COLO668 (cell line): ENCODE measurements at regions not wholly inside any gene's neighbourhood (a gene's known extent, or its start where the extent isn't known, plus 50 kb on each side); places are given as distances from the start of the nearest gene placed in this dataset.

Source experiments
- DNase-seq: peaks from one replicate; lab custom pipeline; 2025; ENCODE audit not compliant: unreplicated experiment; lab: John Stamatoyannopoulos, UW

DNA sequence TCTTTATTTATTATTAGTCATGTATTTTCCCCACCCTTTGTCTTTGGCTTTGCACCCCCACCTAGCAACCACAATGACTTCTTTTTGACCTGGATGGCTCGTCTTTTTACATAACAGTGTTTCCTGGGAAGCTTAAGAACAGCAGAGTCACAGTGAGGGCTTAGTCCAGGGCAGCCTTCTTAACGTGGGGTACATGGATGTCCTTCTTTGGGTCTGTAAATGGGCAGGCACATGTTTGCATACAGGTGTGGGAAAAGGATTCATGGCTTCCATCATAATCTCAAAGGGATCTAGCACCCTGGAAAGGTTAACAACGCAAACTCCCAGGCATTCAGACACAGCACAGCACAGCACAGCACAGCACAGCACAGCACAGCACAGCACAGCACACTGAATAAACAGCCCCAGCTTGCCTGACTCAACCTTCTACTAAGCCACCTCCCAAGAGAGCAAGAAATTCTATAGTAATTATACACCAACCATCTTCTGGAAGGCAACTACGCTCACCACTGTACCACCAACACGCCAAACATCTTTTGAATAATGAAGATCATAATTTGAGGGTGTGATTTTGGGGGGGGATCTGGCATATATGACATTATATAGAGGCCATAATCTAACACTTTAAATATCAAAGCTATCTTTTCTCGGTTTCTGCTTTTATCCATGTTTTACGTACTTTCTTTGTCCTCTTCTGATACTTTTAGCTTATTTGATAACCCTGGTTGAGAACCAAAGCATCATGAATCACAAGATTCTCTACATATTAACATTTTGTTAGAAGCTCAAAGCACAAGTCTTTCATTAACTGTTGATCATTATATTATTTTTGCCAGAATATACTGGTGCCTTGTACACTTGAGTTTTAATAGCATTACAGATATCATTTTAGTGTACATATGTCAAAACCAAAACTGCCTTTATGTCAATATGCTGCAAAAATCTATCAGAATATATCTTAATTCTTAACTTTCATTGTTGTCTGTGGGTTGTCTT lies 177.2 kb upstream of the KLF14 start:
- no peak for DNase-seq

DNA sequence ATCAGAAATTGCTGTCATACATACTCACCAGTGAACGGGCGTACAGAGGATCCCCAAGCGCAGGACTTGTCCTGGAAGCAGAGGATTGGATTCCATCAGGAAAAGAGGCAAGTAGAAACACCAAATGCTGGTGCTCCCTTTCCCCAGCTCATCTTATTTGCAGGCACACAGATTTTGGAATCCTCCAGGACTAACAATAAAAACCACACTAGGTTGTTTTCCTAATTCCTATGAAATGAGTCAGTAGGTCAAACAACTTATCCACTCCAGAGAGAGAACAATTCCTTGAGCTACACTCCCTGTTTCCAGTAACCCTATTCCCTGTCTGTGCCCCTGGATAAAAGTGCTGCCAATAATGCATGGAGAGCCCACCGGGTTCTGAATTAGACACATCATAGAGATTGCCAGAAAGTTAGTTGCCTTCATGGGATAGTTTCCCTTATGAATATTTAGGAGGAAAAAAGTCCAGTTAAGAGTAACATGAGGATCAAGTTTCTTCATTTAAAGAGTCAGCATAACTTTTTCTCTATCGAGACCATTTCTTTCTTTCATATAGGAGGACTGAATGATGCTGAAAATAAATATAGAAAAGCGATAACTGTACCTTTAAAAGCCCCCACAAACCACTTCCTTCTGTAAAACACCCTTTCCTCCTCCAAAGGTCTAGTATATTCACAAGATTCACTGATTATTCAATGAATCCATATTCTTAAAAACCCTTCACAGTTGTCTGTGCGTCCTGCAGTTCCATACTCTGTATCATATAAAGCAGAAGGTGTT lies 178.3 kb upstream of the KLF14 start:
- no peak for DNase-seq

DNA sequence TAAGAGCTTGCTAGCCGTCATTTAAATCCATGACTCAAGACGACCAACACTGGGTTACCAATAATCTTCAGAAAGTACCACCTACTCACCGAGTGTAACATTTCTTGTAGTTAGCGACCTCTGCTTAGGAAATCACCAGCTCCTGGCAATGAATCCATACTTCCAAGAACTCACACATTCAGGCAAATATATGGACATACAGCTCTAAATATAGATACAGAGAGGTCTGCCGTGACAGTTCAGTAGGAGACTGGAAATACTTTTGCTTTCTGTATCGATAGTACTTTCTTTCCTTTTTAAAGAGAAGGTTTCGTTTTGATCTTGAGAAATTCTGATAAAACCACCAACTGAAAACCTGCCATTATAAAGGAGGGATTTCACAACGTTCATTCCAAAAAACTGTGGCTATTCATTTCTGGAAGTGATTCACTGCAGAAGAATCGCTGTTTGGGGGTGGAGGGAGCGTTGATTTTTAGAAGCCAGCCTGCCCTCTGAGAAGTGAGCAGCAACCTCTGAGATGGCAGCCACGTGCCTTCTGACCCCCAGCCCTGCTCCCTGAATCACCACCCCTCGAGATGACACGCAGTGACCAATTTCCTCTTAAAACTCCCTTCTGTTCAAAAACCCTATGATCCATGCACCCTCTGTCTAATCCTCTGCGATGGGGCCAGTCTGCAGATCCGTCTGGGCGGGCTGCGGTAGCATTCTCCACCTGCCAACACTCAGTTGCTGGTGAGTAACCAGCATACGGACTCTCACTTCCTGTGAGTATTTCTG lies 179.0 kb upstream of the KLF14 start:
- peak; percentile 46 for DNase-seq

DNA sequence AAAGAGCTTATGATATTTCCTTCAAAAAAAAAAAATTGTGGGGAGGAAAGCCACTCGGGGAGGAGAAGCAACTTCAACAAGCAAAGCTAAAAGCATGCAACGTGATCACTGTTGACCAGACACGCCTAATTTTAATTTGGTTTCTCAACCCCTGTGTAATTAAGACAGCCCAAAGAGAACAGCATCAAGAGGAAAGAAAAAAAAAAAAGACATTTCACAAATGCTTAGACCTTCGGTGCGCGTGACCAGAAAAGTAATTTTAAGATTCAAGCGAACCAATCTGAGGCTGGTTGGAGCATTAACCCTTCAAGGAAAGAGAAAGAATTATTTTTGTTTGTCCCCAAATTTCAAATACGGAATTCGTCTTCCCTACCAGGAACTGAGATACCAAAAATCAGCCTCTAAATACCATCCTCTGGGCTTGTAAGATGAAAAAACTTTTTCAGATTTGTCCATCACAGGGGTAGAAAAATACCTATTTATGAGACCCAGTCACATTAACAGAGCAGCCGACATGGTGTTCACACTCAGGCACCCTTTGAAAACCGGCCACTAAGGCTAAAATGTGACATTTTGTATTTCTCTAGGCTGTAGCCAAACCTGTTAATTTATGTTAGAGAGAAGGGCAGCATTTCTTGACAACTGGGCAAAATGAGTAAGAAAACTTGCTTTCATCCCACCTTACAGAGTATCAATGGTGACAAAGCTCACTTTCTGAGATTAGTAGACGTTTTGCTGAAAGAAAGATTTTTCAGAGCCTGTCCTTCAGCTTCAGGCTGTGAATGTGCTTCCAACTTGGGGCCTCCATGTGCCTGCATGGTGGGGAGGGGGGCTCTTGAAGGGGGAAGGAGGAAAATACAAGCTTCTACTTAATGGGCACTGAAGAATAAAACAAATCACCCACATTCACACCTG lies 179.9 kb upstream of the KLF14 start:
- DNase-seq = no peak

DNA sequence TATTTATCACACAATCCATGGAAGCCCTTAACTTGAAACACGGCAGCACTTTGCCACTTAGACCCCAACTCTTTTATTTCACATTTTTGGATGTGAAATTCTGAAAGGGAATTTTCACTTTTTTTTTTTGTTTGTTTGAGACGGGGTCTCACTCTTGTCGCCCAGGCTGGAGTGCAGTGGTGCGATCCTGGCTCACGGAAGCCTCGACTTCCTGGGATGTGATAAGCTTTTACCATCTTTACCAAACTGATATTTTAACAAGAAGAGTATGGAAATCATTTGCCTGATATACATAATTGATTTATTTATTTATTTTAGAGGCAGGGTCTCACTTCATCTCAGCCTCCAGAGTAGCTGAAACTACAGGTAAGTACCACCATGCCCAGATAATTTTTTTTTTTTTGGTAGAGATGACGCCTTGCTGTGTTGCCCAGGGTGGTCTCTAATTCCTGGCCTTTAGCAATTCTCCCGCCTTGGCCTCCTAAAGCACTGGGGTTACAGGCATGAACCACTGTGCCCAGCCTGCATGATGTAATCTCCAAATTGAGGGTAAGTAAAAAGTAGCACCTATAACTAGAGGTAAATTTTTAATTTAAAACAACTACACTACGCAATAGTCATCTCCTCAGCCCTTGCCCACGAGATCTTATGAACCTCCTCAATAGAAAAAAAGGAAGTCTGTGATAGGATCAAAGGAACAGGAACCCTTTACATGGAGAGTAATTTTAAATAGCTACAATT lies 180.7 kb upstream of the KLF14 start:
- no peak for DNase-seq

DNA sequence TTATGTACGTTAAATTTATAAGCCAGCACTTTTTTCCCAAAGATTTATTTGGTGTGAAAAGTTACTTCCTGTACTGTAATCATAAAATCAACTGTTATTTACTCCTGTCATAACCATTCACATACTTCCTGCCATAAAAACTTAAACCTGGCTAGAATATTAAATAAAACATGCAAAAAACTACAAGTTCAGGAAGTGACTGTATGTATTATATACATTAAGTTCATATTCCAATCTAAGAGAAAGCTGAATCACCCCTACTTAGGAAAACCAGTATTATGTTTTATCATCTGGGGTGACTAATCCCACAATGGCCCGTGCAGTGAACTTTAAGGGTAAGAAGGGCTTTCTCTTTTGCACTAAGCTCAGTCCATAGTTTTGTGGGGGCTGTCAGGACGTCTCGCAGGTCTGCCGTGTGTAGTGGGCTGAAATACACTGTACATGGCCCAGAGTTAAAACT lies 183.7 kb upstream of the KLF14 start:
- DNase-seq = no peak

DNA sequence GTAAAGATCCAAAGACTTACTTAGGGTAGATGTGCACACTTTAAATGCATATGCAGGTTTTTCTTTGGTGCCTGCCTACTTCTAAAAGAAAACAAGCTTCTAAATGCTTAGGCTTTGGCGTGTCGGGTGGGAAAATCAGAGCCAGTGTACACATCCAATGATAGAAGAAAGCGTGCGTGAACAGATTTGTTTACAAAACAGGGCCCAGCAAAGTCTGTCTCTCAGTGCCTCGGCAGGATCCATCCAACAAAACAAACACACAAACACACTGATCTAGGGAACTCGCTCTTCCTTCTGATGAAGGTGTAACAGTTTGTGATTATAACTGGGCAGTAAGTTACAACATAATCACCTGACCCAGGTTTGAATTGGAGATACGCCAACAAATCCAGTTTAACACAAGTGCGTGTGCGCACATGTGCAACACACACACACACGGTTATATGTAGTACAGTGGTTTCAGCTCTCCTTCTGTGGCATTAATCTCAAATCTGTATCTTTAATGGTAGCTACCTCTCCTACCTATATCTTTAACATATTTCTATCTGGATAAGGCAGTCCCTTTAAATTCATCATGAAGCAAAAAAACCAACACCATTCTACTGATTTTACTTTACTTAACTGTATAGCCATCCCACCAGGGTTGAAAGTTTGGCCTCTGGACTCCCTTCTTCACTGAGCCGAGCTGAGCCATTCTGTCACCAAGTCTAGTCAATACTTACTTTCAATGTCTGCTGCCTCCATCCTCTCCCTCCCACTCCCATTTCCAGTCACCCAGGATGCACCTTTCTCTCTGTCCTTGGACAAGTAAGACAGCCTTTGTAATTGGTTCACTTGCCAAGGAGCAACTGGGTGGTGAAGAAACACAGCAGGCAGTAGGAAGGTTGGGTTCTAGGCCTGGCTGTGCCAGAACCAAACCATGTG lies 184.4 kb upstream of the KLF14 start:
- no peak for DNase-seq

DNA sequence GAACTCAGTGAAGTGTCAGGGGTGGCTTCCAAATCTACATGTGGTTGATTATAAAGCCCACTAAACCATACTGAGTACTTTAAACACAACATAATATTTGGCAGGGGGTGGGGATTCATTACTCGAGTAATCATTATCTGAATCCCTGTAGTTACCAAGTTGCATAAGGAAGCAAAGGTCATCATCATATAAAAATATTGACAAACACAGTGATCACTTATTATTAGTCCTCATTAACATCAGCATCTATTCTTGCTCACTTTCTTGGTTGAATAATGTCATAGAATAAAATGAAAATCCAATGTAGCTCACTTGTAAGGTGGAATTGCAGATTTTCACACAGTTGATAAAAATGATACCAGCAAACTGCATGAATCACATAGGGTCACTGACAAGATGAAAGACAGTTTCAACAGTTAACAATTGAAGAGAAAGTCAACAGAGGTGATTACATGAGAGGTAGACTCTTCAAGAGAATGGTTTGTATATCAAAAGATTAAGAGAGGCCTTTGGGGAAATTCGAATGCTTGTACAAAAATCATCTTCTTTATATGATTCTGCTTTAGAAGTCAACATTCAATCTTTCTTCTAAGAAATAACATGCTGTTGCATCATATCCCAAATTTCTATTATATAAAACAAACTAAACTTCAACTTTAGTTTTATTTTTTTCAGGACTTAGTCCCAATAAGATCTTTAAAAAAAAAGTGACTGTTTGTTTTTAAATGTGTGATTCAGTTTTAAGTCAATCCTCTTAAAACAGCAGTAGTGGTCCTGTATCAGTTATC lies 185.5 kb upstream of the KLF14 start:
- no peak for DNase-seq

DNA sequence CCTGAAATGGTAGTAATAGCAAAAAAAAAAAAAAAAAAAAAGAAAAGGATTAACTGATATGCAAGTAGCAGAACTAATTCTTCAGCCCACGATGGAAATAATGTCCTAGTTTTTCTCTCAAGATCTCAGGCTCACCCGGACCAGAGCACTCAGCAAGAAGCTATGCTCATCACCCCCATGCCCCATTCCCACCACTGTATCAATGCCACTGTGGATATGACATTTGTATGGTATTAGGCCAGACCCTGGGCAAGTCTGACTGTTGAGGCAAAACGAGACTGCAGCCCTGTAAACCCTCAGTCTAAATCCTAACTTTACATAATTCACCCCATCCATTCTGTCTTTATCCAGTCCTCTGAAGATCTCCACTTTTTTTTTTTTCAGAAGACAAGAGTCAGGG lies 186.1 kb upstream of the KLF14 start:
- DNase-seq = no peak

DNA sequence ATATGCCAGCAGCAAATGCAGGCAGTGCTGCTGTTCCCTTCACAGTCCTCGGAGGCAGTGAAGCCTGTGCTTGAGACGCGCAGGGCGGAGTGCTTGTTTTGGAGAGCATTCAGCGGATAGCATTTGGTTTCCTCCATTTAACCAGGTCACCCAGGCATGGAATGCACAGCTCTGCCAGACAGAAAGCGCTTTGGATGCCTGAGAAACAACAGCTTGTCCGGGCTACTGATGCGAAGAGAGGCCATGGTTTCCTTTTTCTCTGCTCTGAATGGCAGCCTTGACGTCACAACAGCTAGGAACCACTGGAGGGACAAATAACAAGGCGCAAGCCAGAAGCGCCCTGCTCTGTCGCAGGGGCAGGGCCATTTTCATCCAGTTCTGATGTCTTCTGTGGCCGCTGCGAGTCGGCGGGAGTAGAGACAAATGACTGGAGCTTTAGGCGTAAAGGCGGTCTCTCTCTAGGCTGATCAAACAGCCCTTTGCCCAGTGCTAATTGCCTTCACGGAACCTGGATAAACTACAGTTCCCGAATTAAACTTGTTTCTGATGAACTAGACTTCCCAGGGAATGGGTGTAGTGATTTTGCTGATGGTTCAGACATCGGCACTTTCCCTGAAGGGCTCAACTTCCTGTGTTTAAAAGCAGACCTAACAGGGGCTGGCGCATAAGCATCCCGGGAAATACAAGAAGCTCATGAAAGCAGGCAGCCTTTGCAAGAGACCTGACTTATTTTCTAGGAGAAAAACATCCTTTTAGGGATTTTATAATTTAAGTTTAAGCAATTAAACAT lies 187.6 kb upstream of the KLF14 start:
- no peak for DNase-seq

DNA sequence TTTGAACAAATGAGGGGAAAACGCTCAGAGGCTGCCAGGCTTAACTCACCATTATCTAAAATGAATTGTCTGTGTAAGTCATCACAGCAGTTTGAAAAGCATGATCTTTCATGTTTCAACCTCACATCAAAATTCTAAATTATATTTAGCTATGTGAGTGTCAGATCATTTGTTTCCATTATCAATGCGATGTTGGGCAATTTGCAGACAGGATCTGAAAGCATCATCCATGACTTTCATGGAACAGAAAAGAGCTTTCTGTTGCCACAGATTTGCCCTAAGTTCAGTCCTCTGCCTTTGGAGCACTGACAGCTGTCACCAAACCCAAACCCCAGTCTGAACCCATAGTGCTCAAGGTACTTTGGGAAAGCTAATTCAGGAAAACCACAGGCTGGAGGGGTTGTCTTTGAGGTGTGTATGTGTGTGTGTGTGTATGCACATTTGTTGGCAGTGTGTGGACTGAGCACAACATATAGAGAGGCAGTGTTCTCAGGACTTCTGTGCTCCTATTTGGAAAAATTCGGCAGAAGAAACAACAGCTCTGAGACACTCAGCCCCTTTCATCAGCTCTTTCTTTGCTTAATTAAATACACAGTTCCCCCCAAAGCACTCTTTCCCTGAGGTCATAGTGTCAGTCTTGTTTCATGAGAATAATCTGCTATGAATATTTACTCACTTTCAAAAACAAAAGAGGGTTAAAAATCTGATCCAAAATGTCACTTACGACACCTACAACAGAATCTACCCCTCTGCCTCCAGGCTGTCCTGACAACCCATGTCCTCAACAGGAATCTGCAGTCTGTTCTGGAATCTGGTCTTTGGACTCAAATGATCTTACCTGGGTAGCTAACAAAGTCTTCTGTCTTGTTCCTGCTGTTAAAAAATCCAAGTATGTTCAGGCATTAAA lies 188.5 kb upstream of the KLF14 start:
- no peak for DNase-seq

DNA sequence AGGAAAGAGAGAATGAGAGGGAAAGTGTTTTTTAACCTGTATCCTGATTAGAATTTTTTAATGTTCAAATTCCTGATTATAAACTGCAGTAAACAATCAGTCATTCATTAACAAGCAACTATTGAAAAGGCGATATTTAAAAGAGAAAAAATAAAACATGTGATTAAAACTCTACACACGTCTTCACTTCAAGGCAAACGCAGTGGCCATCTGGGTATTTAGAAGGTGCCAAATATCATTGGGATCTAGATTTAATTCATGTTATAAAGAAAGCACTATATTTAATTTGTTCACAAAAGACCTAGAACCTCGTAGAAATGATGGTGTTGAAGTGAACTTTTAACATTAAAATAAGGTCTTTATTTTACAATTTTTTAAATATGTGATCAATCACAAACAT lies 189.4 kb upstream of the KLF14 start:
- no peak for DNase-seq

DNA sequence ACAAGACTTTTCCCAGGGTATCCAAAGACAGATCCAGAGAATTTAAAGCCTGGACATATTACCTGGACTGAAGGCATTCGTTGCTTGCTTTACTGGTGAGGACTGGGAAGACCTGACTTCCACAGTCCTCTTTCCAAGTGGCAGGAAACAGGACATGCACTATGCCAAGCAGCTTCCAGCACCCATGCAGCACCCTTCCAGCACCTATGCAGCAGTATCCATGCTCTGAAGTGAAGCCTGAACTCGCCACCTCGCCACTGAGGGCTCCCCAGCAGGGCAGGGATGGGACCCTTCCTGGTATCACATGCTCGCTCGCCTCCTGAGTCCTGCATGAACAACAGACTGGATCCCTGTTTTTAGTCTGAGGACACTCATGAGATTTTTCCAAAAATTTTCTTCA lies 189.9 kb upstream of the KLF14 start:
- DNase-seq = no peak

DNA sequence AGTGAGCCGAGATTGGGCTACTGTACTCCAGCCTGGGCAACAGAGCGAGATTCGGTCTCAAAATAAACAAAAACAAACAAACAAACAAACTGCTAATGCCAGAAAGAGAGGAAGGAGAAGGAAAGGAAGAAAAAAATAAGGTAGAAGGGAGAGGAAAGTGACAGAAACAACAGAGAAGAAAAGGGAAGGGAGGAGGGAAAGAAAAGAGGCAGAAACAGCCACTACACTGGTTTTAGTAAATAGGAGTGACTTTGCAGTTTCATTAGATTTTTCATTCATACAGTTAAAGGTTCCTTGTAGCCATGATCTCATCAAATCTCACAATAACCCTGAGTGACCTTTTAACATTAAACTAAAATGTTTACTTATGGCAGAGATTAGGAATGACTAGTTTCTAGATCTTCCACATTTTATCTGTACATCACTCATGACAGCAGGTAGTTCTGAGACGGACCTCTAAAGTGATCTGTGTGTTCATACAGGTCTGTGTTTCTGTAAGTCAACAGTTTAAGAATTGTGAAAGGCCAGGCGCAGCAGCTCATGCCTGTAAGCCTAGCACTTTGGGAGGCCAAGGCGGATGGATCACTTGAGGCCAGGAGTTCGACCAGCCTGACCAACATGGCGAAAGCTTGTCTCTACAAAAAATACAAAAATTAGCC lies 191.3 kb upstream of the KLF14 start:
- no peak for DNase-seq

DNA sequence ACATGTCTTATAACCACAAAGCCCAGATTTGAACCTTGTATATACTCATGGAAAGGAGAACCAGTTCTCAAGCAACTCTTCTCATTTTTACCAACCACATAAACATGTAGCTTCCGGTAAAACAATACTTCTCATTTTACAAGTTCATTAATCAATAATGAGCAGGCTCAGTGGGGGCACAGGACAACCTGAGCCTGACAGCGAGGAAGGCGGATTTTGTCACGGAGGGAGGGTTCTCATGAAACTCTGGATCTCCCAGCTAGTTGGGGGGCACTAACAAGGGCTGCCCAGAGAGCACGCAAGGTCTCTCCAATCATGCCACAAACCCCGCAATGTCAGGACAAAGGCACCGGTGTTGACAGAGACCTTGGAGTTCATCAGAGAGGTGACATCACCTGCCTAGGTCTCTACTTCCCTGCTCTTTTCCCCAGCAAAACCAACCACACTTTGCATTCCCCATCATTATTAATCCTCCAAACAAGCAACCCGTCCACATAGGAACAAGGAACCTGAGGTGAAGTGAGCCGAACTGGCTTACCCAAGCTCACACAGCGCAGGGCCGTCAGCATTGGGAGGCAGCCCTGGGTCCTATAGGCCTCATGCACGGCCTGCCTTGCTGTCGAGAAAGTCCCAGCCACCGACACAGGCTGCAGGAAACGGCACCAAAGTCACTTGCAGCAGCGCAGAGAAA lies 192.1 kb upstream of the KLF14 start:
- DNase-seq = no peak
